ENCODE measurements at regions not wholly inside any gene's neighbourhood (a gene's known extent, or its start where the extent isn't known, plus 50 kb on each side); places are given as distances from the start of the nearest gene placed in this dataset.

DNA sequence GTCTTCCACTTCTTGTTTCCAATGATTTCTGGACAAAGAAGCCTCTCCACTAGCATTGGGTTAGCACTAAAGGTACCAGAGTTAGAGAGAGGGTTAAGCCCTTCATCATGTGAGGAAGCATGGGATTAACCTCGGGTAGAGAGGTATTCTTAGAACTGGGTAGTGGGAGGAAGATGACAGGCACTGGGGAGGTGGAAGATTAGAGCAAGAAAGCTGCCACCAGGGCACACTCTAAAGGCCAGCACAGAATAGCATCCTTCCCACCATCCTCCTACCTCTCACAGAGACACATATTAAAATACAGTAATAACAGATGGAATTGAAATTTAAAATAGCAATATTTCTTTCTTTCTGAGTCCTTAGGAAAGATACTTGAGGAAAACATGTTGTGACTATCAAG lies 84.5 kb upstream of the PCDH20 start:
- no peak for TF ChIP-seq KDM5A (IDR thresholded peaks at IDR 0.05; ENCODE audit: borderline replicate concordance, low read length)
- TF ChIP-seq SP1 (IDR thresholded peaks at IDR 0.05): no peak
- TF ChIP-seq SP1 (CRISPR knock-in tag; IDR thresholded peaks at IDR 0.05): no peak
- TF ChIP-seq HNRNPLL (IDR thresholded peaks at IDR 0.05; ENCODE audit: low read depth, low read length, poor library complexity, severe bottlenecking): no peak
- TF ChIP-seq NR2F1 (CRISPR knock-in tag; IDR thresholded peaks at IDR 0.05): no peak
- TF ChIP-seq THYN1 (CRISPR knock-in tag; IDR thresholded peaks at IDR 0.05; ENCODE audit: borderline replicate concordance, low read depth): no peak
